Osteocyte (in vitro differentiated cells): ENCODE measurements at regions not wholly inside any gene's neighbourhood (a gene's known extent, or its start where the extent isn't known, plus 50 kb on each side); places are given as distances from the start of the nearest gene placed in this dataset.

Experiments
- DNase-seq: peaks from one replicate; pipeline ENCODE4 v3.0.0; 2021; ENCODE audit warnings: mixed read lengths; ENCODE audit not compliant: unreplicated experiment; ENCODE audit errors: extremely low spot score
- H3K27ac Mint-ChIP-seq: one replicate; pipeline ENCODE4 v1.8.0; 2021; ENCODE audit warnings: mild to moderate bottlenecking, mixed read lengths; ENCODE audit not compliant: unreplicated experiment
- H3K27me3 Mint-ChIP-seq: one replicate; pipeline ENCODE4 v1.8.0; 2021; ENCODE audit warnings: mixed read lengths; ENCODE audit not compliant: unreplicated experiment
- H3K36me3 Mint-ChIP-seq: one replicate; pipeline ENCODE4 v1.8.0; 2021; ENCODE audit warnings: mixed read lengths; ENCODE audit not compliant: unreplicated experiment
- H3K4me1 Mint-ChIP-seq: one replicate; pipeline ENCODE4 v1.8.0; 2021; ENCODE audit warnings: mixed read lengths; ENCODE audit not compliant: unreplicated experiment
- H3K4me3 Mint-ChIP-seq: one replicate; pipeline ENCODE4 v1.8.0; 2021; ENCODE audit warnings: mild to moderate bottlenecking, moderate library complexity, mixed read lengths; ENCODE audit not compliant: unreplicated experiment
- H3K9me3 Mint-ChIP-seq: one replicate; pipeline ENCODE4 v1.8.0; 2021; ENCODE audit warnings: mixed read lengths; ENCODE audit not compliant: unreplicated experiment
- CTCF ChIP-seq: fragments of 200-600 bp; sonication (generic); IDR thresholded peaks from 2 replicates; pipeline ENCODE4 v1.5.0; 2021; ENCODE audit warnings: antibody characterized with exemption, mild to moderate bottlenecking, moderate library complexity

- no peak for DNase-seq
- Mint-ChIP-seq H3K9me3 (peaks cover 7% of the 10 kb centered on the region), H3K36me3 (no peaks in the 10 kb centered on the region), H3K27me3 (peaks cover 14% of the 10 kb centered on the region), H3K27ac (no peak overlapping the region), H3K4me1 (peaks cover 4% of the 10 kb centered on the region), H3K4me3 (no peak overlapping the region)
- TF ChIP-seq CTCF: peak; percentile 12
These were observed 96.3 kb upstream of the DAP start for GRCh38 chr5:10857338-10857733.

- DNase-seq: no peak
- no peaks in the 10 kb centered on the region for H3K36me3 Mint-ChIP-seq
- H3K27ac Mint-ChIP-seq: no peak overlapping the region
- no peak overlapping the region for H3K4me3 Mint-ChIP-seq
- H3K27me3 Mint-ChIP-seq: peaks cover 14% of the 10 kb centered on the region
- peaks cover 7% of the 10 kb centered on the region for H3K9me3 Mint-ChIP-seq
- peaks cover 4% of the 10 kb centered on the region for H3K4me1 Mint-ChIP-seq
- peak; percentile 87 for TF ChIP-seq CTCF
These were observed 95.8 kb upstream of the DAP start for GRCh38 chr5:10856683-10857337.

- no peak for TF ChIP-seq CTCF
- Mint-ChIP-seq H3K4me1 (peaks cover 4% of the 10 kb centered on the region), H3K9me3 (peaks cover 5% of the 10 kb centered on the region), H3K36me3 (no peaks in the 10 kb centered on the region), H3K27me3 (peaks cover 14% of the 10 kb centered on the region), H3K27ac (no peak overlapping the region), H3K4me3 (no peak overlapping the region)
- no peak for DNase-seq
These were observed 95.0 kb upstream of the DAP start for GRCh38 chr5:10856071-10856470.

GRCh38 chr5:10854506-10855277, 93.7 kb upstream of the DAP start:
- TF ChIP-seq CTCF: no peak
- Mint-ChIP-seq H3K27me3 (peaks cover 21% of the 10 kb centered on the region), H3K36me3 (no peaks in the 10 kb centered on the region), H3K4me1 (peaks cover 4% of the 10 kb centered on the region), H3K4me3 (no peak overlapping the region), H3K27ac (no peak overlapping the region), H3K9me3 (no peaks in the 10 kb centered on the region)
- no peak for DNase-seq

- H3K4me1 Mint-ChIP-seq: peaks cover 4% of the 10 kb centered on the region
These were observed 92.1 kb upstream of the DAP start for GRCh38 chr5:10853154-10853553.

More at GRCh38 chr5:10853154-10853553, 92.1 kb upstream of the DAP start:
- Mint-ChIP-seq H3K4me3 (no peak overlapping the region), H3K36me3 (no peaks in the 10 kb centered on the region), H3K27ac (no peak overlapping the region), H3K27me3 (peaks cover 20% of the 10 kb centered on the region), H3K9me3 (peaks cover 5% of the 10 kb centered on the region)
- TF ChIP-seq CTCF: no peak
- peak; percentile 49 for DNase-seq
